Brain microvascular endothelial cell (primary cell): ENCODE measurements at regions not wholly inside any gene's neighbourhood (a gene's known extent, or its start where the extent isn't known, plus 50 kb on each side); places are given as distances from the start of the nearest gene placed in this dataset.
A peak's percentile ranks its signal among the peaks of the same experiment; 100 is the strongest.

Experiments used
- DNase-seq: peaks from one replicate; pipeline ENCODE4 v3.0.0-alpha.2; 2020
- H3K27ac ChIP-seq: fragments of 250-450 bp; sonication (Bioruptor Pico); 2 replicates; pipeline ENCODE4 v1.5.1; 2020; ENCODE audit warnings: mild to moderate bottlenecking, moderate library complexity
- H3K27me3 ChIP-seq: fragments of 250-450 bp; sonication (Bioruptor Pico); replicated peaks from 2 replicates; pipeline ENCODE4 v1.5.1; 2020; ENCODE audit warnings: mild to moderate bottlenecking
- H3K36me3 ChIP-seq: fragments of 250-450 bp; sonication (Bioruptor Pico); replicated peaks from 2 replicates; pipeline ENCODE4 v1.5.1; 2020; ENCODE audit warnings: mild to moderate bottlenecking
- H3K4me3 ChIP-seq: 2 replicates; pipeline ENCODE4 v1.5.1; 2011; ENCODE audit warnings: low read depth, mild to moderate bottlenecking, control low read depth, low read length, moderate library complexity
- CTCF ChIP-seq: IDR thresholded peaks from 2 replicates; pipeline ENCODE4 v1.5.1; 2011; ENCODE audit warnings: low read depth, mild to moderate bottlenecking, moderate library complexity, low read length, control low read depth, inconsistent platforms; ENCODE audit errors: missing control alignments
- in situ Hi-C: cut with HindIII; loops from 2 replicates; pipeline ENCODE4 v1.10.0; 2017; ENCODE audit warnings: low sequenced_read_pairs, low pct_ligation_motif_present

- in situ Hi-C loops, result no loop called here
- no peak for TF ChIP-seq CTCF
- no peak overlapping the region for H3K27ac ChIP-seq
These were observed 74.1 kb upstream of the UBE3A start for GRCh38 chr15:25512957-25513356.

GRCh38 chr15:25510146-25510545 lies 71.3 kb upstream of the UBE3A start:
- in situ Hi-C loops, result no loop called here
- no peak overlapping the region for H3K27ac ChIP-seq
- TF ChIP-seq CTCF, result no peak
- no peaks in the 10 kb centered on the region for H3K36me3 ChIP-seq
- H3K27me3 ChIP-seq, result no peaks in the 10 kb centered on the region
- no peak overlapping the region for H3K4me3 ChIP-seq
- DNase-seq, result no peak

More at GRCh38 chr15:25512957-25513356, 74.1 kb upstream of the UBE3A start:
- no peaks in the 10 kb centered on the region for H3K27me3 ChIP-seq
- no peak for DNase-seq
- H3K36me3 ChIP-seq, result no peaks in the 10 kb centered on the region
- H3K4me3 ChIP-seq, result no peak overlapping the region

- Histone ChIP-seq H3K4me3 (no peak overlapping the region), H3K27ac (no peak overlapping the region), H3K36me3 (no peaks in the 10 kb centered on the region), H3K27me3 (no peaks in the 10 kb centered on the region)
- no peak for DNase-seq
- TF ChIP-seq CTCF, result no peak
- in situ Hi-C loops, result no loop called here
These were observed 70.9 kb upstream of the UBE3A start for GRCh38 chr15:25509703-25510102.

GRCh38 chr15:25508369-25509002 lies 69.7 kb upstream of the UBE3A start:
- no peaks in the 10 kb centered on the region for H3K27me3 ChIP-seq
- in situ Hi-C loops, result no loop called here
- peak; percentile 29 for DNase-seq
- no peak overlapping the region for H3K4me3 ChIP-seq
- TF ChIP-seq CTCF, result peak; percentile 75
- no peak overlapping the region for H3K27ac ChIP-seq
- no peaks in the 10 kb centered on the region for H3K36me3 ChIP-seq

GRCh38 chr15:25504307-25504706 lies 65.5 kb upstream of the UBE3A start:
- in situ Hi-C loops, result no loop called here
- H3K27me3 ChIP-seq, result no peaks in the 10 kb centered on the region
- no peaks in the 10 kb centered on the region for H3K36me3 ChIP-seq
- TF ChIP-seq CTCF, result no peak
- no peak overlapping the region for H3K4me3 ChIP-seq
- no peak overlapping the region for H3K27ac ChIP-seq
- DNase-seq, result no peak
